ENCODE measurements at regions not wholly inside any gene's neighbourhood (a gene's known extent, or its start where the extent isn't known, plus 50 kb on each side); places are given as distances from the start of the nearest gene placed in this dataset.

GRCh38 chr9:80615964-80616363 lies 1044.2 kb downstream of the TLE4 start:
- TF ChIP-seq, protein P1, sequence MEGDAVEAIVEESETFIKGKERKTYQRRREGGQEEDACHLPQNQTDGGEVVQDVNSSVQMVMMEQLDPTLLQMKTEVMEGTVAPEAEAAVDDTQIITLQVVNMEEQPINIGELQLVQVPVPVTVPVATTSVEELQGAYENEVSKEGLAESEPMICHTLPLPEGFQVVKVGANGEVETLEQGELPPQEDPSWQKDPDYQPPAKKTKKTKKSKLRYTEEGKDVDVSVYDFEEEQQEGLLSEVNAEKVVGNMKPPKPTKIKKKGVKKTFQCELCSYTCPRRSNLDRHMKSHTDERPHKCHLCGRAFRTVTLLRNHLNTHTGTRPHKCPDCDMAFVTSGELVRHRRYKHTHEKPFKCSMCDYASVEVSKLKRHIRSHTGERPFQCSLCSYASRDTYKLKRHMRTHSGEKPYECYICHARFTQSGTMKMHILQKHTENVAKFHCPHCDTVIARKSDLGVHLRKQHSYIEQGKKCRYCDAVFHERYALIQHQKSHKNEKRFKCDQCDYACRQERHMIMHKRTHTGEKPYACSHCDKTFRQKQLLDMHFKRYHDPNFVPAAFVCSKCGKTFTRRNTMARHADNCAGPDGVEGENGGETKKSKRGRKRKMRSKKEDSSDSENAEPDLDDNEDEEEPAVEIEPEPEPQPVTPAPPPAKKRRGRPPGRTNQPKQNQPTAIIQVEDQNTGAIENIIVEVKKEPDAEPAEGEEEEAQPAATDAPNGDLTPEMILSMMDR (IDR thresholded peaks at IDR 0.05; ENCODE audit: insufficient read depth, low read length, poor library complexity, severe bottlenecking): no peak
- TF ChIP-seq EZH2phosphoT487 (conservative IDR thresholded peaks at IDR 0.05; ENCODE audit: low read length): no peak
